Sigmoid colon (tissue), 6 donors: ENCODE measurements at regions not wholly inside any gene's neighbourhood (a gene's known extent, or its start where the extent isn't known, plus 50 kb on each side); places are given as distances from the start of the nearest gene placed in this dataset.

Experiments
- DNase-seq: peaks from one replicate; pipeline ENCODE4 v3.0.0-alpha.2; 2019
- H3K27ac ChIP-seq, 4 donors: fragments of 200-600 bp; sonication (generic); one replicate each; pipeline ENCODE4 v1.5.1; 2016 to 2019; ENCODE audit warnings: mild to moderate bottlenecking in 1 of 4
- H3K27me3 ChIP-seq, 3 donors: fragments of 200-600 bp; sonication (generic); one replicate each; pipeline ENCODE4 v1.5.1; 2019; ENCODE audit warnings: mild to moderate bottlenecking in 1 of 3
- H3K36me3 ChIP-seq, 4 donors: fragments of 200-600 bp; sonication (generic); one replicate each; pipeline ENCODE4 v1.5.1; 2016 to 2019
- H3K4me1 ChIP-seq, 4 donors: fragments of 200-600 bp; sonication (generic); one replicate each; pipeline ENCODE4 v1.5.1; 2017 to 2019
- H3K4me3 ChIP-seq, 4 donors: fragments of 200-600 bp; sonication (generic); one replicate each; pipeline ENCODE4 v1.5.1; 2017 to 2019; ENCODE audit warnings: mild to moderate bottlenecking in 2 of 4, moderate library complexity in 1 of 4
- H3K9me3 ChIP-seq, 4 donors: fragments of 200-600 bp in 3 of 4; sonication (generic) in 3 of 4; one replicate each; pipeline versions ENCODE4 v1.5.1 to v1.6.1; 2013 to 2019
- CTCF ChIP-seq, 4 experiments: fragments of 450-650 bp in 3 of 4; fragments of 200-600 bp in 1 of 4; IDR thresholded peaks; one replicate each; pipeline ENCODE4 v1.5.1; 2016 to 2019; ENCODE audit warnings: antibody characterized with exemption in 4 of 4, mild to moderate bottlenecking in 3 of 4, moderate library complexity in 2 of 4
- EP300 ChIP-seq, 4 donors: sonication (generic); formaldehyde crosslinking; IDR thresholded peaks; one replicate each; pipeline ENCODE4 v1.6.1; 2017; ENCODE audit warnings: antibody characterized with exemption in 4 of 4
- POLR2A ChIP-seq, 2 donors: fragments of 450-650 bp; IDR thresholded peaks; one replicate each; pipeline ENCODE4 v1.6.1; 2016; ENCODE audit warnings: antibody characterized with exemption in 2 of 2, mild to moderate bottlenecking in 2 of 2, moderate library complexity in 2 of 2
- POLR2AphosphoS5 ChIP-seq, 4 donors: sonication (generic); formaldehyde crosslinking; IDR thresholded peaks; one replicate each; pipeline ENCODE4 v1.6.1; 2017; ENCODE audit warnings: antibody characterized with exemption in 4 of 4
- WGBS, 2 donors: extraction: QIAGEN DNeasy Blood & Tissue Kit; methylation state at CpG; one replicate each; pipeline ENCODE4 v1.1.7; 2013; 5-methylcytosine and 5-hydroxymethylcytosine counted together
- intact Hi-C: fragments of 100-400 bp; cut with DNase I; formaldehyde crosslinking; loops from one replicate; pipeline ENCODE4 v1.15.1; 2023
- donor health status: healthy with polysubstance abuse.
- donor health status: healthy.

GRCh38 chr4:54986095-54986846, 139.1 kb downstream of the KDR start:
- Histone ChIP-seq H3K27me3 (no peaks in the 10 kb centered on the region), H3K36me3 (no peaks in the 10 kb centered on the region), H3K27ac (no peak overlapping the region), H3K4me1 (no peaks in the 10 kb centered on the region), H3K9me3 (peaks cover 0 to 7% (median 3%) of the 10 kb centered on the region in 4 donors), H3K4me3 (no peak overlapping the region)
- DNase-seq = no peak
- WGBS, 2 donors = 54 to 76% methylated on average over 5 of the region's 5 CpGs
- no peak for TF ChIP-seq POLR2AphosphoS5 (IDR thresholded peaks at IDR 0.05)
- no peak for TF ChIP-seq POLR2A (IDR thresholded peaks at IDR 0.05)
- no peak for TF ChIP-seq EP300 (IDR thresholded peaks at IDR 0.05)
- no peak for TF ChIP-seq CTCF (IDR thresholded peaks at IDR 0.05)
- intact Hi-C loops = no loop called here

- WGBS, 2 donors = 69 to 74% methylated on average over 4 of the region's 4 CpGs
- Histone ChIP-seq H3K27me3 (no peaks in the 10 kb centered on the region), H3K4me3 (no peak overlapping the region), H3K36me3 (no peaks in the 10 kb centered on the region), H3K4me1 (no peaks in the 10 kb centered on the region), H3K9me3 (no peaks in the 10 kb centered on the region), H3K27ac (no peak overlapping the region)
- intact Hi-C loops = no loop called here
- DNase-seq = no peak
- no peak for TF ChIP-seq POLR2AphosphoS5 (IDR thresholded peaks at IDR 0.05)
- no peak for TF ChIP-seq EP300 (IDR thresholded peaks at IDR 0.05)
- TF ChIP-seq CTCF (IDR thresholded peaks at IDR 0.05) = no peak
- no peak for TF ChIP-seq POLR2A (IDR thresholded peaks at IDR 0.05)
Observed at GRCh38 chr4:54976682-54977081, 148.7 kb downstream of the KDR start.

GRCh38 chr4:54976031-54976430, 149.4 kb downstream of the KDR start:
- H3K36me3 ChIP-seq = no peaks in the 10 kb centered on the region
- WGBS, 2 donors = 92 to 95% methylated on average over 3 of the region's 3 CpGs
- TF ChIP-seq POLR2A (IDR thresholded peaks at IDR 0.05) (no peak), POLR2AphosphoS5 (IDR thresholded peaks at IDR 0.05) (no peak), EP300 (IDR thresholded peaks at IDR 0.05) (no peak), CTCF (IDR thresholded peaks at IDR 0.05) (no peak)
- H3K4me1 ChIP-seq = no peaks in the 10 kb centered on the region
- intact Hi-C loops = no loop called here
- DNase-seq = no peak
- H3K27me3 ChIP-seq = no peaks in the 10 kb centered on the region
- H3K9me3 ChIP-seq = no peaks in the 10 kb centered on the region
- H3K27ac ChIP-seq = no peak overlapping the region
- H3K4me3 ChIP-seq = no peak overlapping the region

- DNase-seq = no peak
- Histone ChIP-seq H3K4me3 (no peak overlapping the region), H3K36me3 (no peaks in the 10 kb centered on the region), H3K4me1 (no peaks in the 10 kb centered on the region), H3K27ac (no peak overlapping the region), H3K27me3 (no peaks in the 10 kb centered on the region), H3K9me3 (no peaks in the 10 kb centered on the region)
- intact Hi-C loops = loop anchor here (5.0 kb wide), 1 partner anchor 349 kb away; no protein-coding TSS in a partner anchor
- TF ChIP-seq POLR2AphosphoS5 (IDR thresholded peaks at IDR 0.05) (no peak), POLR2A (IDR thresholded peaks at IDR 0.05) (no peak), EP300 (IDR thresholded peaks at IDR 0.05) (no peak), CTCF (IDR thresholded peaks at IDR 0.05) (no peak)
- WGBS, 2 donors = 85 to 88% methylated on average over 1 of the region's 1 CpG
Observed at GRCh38 chr4:54973784-54974183, 151.6 kb downstream of the KDR start.
